GM21717 (cell line): ENCODE measurements at regions not wholly inside any gene's neighbourhood (a gene's known extent, or its start where the extent isn't known, plus 50 kb on each side); places are given as distances from the start of the nearest gene placed in this dataset.

Experiments
- ATAC-seq: cut with Tn5 transposase; IDR thresholded peaks from one replicate; pipeline ENCODE4 v1.9.1; 2021; ENCODE audit warnings: mild to moderate bottlenecking, moderate library complexity; ENCODE audit not compliant: unreplicated experiment

GRCh38 chr2:236743039-236743920 is 173.7 kb downstream of the ACKR3 start:
- no peak for ATAC-seq

DNA sequence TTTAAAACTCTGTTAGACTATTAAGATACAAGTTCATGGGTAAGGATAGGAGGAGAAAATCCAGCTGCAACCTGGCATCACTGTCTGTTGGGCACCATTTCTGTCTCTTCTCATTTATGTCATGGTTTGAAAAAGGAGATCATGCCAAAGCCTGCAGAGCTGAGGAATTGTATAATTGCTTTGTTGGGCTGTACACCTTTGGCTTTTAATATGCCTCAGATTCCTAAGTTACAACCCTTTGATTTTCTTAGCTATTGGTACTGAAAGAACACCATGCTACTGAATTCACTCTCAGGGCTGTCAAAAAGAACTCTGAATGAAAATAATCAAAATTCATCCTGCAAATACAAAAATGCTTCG is 174.3 kb downstream of the ACKR3 start:
- no peak for ATAC-seq

GRCh38 chr2:236744281-236744705 is 174.7 kb downstream of the ACKR3 start:
- no peak for ATAC-seq

- no peak for ATAC-seq
Observed at GRCh38 chr2:236744716-236745115, 175.1 kb downstream of the ACKR3 start.

DNA sequence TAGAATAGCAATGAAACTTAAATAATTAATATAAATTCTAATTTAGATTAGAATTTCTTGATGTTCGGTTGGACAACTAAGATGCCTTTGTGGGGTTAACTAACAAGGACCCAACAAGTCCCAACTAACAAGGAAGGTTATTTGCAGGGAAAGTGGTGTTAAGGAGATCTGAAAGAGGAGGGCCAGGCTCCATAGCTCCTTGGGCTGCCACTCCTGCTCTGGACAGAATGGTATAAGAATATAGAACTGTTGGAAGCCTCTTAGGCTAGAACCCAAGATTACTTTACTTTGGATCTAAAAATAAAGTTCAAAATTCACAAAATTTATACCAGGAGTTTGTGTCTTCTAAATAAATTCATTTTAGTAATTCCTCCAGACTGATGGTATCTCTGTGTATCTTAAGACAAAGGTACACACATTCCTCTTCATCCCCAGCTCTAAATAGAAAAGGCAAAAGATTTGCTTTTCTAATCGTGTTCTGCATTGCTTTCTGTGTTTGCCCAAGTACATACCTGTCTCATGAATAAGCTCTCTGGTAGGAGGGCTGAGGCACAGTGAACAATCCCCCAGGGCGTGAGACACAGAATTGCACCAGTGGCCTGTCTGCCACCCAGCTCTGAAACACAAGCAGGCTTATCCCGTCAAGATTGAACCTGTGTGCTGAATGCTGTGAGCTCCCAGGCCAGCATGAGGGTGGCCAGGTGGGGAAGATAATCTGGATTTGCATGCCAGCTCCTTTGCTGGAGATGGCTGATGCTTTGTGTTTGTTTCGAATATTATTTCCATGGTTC is 176.0 kb downstream of the ACKR3 start:
- no peak for ATAC-seq

DNA sequence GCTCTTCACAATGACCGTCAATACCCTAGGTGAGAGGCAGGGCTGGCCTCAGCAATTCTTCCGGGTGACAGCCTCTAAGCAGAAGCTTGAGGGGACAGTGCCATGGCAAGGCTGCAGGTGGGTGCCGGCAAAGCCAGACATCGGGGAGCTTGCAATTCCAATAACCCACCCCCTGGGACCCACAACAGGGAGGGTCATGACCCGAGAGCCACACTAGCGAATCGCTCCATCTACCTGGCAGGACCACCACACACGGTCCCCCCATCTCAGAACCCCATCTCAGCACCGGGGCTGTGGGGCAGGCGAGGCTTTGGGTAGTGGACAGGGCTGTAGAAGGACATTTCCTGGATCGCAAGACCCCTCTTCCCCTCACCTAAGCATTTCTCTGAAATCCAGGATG is 177.2 kb downstream of the ACKR3 start:
- no peak for ATAC-seq

DNA sequence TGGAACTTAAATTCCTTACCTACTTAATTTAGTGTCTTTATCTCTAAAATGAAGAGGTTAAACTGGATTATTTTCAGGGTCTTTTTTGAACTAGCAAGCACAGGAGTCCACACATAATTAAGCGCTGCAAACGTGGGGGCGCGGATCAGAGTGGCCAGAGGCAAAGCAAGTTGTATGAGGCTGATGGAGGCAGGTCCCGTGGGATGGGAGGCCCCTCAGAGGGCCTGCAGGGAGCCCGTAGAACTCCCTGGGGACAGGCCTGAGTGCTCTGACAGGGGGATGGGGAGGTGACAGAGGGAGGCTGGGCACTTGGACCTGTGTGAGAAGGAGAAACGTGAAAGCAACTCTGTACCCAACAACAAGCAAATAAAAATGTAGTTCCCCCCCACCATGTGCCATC is 177.8 kb downstream of the ACKR3 start:
- ATAC-seq, result no peak

DNA sequence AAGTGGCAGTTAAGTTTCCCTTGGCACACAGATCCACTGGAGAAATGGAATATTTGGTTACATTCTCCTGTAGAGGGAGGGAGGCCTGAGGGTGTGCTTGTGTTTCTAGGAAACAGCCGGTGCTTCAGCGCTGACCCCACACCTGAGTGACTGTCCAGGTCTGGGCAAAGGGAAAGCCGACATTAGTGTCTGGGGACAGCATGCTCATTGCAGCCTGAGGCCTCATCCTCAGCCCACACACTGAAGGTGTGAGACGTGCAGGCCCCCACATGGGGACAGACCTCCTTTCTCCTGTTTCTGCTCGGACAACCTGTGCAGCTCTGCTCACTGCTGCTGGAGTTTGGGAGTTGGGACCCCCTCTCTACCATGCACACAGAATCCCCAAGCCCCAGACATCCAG is 178.3 kb downstream of the ACKR3 start:
- no peak for ATAC-seq

GRCh38 chr2:236748385-236748784 is 178.8 kb downstream of the ACKR3 start:
- no peak for ATAC-seq

DNA sequence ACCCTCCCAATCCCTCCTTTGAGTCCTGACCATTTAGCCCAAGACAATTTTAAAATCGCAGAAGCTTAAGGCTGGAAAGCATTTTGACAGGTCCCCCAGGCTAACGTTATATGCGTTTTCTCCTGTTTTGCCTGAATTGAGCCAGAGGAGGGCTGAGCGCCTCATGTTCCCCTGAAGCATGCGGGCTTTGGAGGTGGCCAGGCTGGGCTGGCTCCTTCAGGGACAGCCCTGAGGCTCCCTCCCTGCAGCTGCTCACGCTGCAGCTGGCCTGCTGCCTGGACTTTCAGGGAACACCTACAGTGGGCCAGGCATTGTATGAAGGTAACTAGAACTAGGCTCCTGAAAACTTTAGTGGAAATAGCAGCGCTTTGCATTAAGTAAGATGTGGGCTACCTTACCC is 179.2 kb downstream of the ACKR3 start:
- ATAC-seq, result no peak

GRCh38 chr2:236749346-236749745 is 179.7 kb downstream of the ACKR3 start:
- no peak for ATAC-seq

- ATAC-seq, result no peak
Observed at GRCh38 chr2:236752096-236752495, 182.5 kb downstream of the ACKR3 start.

DNA sequence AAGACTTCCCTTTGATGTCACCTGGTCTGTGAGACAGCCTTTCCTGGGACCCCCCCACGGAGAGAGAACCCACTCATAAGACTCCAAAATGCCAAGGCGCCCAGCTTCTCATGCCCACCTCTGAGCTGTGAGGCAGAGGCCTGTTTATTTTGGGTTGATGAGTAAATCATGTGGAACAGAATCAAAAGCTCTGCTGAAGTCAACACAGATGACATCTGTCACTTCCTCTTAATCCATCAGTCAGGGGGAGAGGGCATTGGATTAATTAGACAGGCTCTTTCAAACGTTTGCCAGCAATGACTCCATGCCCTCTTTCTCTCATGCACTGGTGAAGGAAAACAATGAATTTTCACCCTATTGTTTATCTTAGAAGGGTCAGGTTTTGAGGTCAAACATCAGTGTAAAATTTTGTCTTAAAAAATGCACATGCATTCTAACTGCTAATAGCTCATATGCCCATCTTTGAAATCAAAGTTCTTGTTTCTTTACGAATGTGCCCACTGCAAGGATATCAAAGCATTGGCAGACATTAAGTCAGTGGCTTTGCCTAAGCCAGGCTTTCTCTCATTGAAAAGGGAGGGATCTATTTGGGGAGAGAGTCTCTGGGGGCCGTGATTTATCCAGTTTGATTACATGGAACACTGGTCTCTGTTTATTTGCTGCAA is 184.1 kb downstream of the ACKR3 start:
- ATAC-seq, result no peak

- ATAC-seq, result no peak
Observed at GRCh38 chr2:236754271-236754944, 184.8 kb downstream of the ACKR3 start.

DNA sequence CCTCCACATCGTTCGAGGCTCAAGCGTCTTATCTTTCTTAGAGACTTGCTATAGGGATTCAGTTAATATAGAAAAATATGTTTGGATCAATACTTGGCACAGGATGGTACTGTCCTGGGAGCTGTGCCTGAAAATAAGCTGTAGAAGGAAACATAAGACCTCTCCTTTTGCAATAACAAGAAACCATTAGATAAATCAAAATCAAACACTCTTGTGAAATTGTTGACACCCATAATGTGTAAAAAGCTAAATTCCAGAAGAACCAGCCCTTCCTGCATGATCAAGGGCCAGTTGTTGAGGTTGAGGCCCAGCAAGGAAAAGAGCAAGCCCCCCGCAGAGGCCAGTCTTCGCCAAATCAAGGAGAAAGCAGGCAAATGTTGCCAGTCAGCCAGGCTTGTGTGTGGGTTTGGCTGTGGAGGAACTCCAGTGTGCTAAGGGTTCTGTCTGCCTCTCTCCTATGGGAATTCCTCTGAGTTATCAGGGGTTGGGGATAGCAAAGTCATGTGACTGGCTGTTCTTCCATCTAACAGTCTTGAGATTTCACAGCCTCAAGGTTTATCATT is 185.7 kb downstream of the ACKR3 start:
- no peak for ATAC-seq

- no peak for ATAC-seq
Observed at GRCh38 chr2:236758406-236758805, 188.8 kb downstream of the ACKR3 start.

- ATAC-seq, result no peak
Observed at GRCh38 chr2:236760246-236760645, 190.6 kb downstream of the ACKR3 start.

DNA sequence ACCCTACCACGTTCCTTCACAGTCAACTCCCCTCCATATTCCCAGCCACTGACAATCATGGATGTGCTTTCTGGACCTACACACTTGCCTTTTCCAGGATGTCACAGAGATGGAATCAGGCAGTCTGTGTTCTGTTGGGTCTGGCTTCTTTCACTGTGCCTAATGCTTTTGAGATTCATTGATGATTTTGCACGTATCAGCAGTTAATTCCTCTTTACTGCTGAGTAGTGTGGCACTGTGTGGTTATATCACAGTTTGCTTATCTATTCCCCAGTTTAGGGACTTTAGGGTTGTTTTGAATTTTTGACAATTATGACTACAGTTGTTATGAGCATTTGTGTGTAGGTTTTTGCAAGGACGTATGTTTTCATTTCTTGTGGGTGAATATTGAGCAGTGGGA is 191.7 kb downstream of the ACKR3 start:
- no peak for ATAC-seq

DNA sequence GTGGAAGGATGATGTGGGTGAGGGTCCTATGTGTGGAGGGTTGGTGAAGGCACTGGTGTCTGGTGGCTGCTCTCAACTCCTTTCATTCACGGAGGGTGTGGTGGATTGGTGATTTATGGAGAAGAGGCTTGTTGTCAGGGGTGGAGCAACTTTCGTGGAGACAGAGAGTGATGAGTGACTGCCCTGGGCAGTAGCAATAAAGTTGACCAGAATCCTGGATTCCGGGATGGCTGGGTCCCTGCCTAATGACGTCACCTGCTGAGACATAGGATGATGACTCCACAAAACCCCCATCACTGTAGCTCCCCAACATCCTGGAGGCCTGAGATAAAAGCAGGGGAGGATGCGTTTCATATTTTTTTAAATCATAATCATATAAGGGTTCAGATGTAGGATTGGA is 193.0 kb downstream of the ACKR3 start:
- no peak for ATAC-seq

- no peak for ATAC-seq
Observed at GRCh38 chr2:236763857-236764256, 194.2 kb downstream of the ACKR3 start.

GRCh38 chr2:236764716-236765115 is 195.1 kb downstream of the ACKR3 start:
- ATAC-seq, result no peak
